ENCODE measurements at regions not wholly inside any gene's neighbourhood (a gene's known extent, or its start where the extent isn't known, plus 50 kb on each side); places are given as distances from the start of the nearest gene placed in this dataset.

DNA sequence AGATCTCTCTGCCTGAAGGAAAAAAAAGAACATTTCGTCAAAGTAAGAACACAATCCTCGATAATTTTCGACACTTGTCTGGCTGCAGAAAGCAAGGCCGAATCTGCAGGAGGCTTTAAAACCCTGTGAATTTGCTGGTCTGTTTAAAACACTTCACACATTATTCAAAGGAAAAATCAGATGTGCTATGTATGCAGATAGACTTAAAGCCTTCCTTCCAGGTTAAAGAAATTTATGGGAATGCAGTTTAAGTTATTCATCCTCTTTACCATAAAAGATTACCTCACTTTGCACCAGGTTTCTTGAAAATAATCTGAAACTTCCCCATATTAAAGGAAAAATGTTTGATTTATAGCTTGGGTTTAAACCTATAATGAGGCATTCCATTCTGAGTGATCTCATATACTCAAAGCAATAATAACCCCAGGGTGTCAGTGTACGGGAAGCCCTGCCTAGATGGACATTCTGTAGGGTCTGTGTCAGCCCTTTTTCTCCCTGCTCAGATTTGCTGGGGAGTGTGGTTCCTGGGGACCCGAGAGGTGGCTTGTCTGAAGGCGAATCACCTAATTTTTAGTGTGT, 323.5 kb upstream of the SLC24A2 start:
- TF ChIP-seq, protein P1, sequence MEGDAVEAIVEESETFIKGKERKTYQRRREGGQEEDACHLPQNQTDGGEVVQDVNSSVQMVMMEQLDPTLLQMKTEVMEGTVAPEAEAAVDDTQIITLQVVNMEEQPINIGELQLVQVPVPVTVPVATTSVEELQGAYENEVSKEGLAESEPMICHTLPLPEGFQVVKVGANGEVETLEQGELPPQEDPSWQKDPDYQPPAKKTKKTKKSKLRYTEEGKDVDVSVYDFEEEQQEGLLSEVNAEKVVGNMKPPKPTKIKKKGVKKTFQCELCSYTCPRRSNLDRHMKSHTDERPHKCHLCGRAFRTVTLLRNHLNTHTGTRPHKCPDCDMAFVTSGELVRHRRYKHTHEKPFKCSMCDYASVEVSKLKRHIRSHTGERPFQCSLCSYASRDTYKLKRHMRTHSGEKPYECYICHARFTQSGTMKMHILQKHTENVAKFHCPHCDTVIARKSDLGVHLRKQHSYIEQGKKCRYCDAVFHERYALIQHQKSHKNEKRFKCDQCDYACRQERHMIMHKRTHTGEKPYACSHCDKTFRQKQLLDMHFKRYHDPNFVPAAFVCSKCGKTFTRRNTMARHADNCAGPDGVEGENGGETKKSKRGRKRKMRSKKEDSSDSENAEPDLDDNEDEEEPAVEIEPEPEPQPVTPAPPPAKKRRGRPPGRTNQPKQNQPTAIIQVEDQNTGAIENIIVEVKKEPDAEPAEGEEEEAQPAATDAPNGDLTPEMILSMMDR (IDR thresholded peaks at IDR 0.05), result no peak
- Mint-ChIP-seq H3K27ac (ENCODE audit: unreplicated experiment) (no peak overlapping the region), H3K36me3 (ENCODE audit: unreplicated experiment) (no peaks in the 10 kb centered on the region), H3K4me1 (ENCODE audit: unreplicated experiment) (peaks cover 6% of the 10 kb centered on the region), H3K27me3 (ENCODE audit: unreplicated experiment) (no peaks in the 10 kb centered on the region), H3K4me3 (ENCODE audit: unreplicated experiment) (no peak overlapping the region), H3K9me3 (ENCODE audit: unreplicated experiment) (peaks cover 9% of the 10 kb centered on the region)
- DNase-seq (ENCODE audit: extremely low spot score, unreplicated experiment), result no peak

DNA sequence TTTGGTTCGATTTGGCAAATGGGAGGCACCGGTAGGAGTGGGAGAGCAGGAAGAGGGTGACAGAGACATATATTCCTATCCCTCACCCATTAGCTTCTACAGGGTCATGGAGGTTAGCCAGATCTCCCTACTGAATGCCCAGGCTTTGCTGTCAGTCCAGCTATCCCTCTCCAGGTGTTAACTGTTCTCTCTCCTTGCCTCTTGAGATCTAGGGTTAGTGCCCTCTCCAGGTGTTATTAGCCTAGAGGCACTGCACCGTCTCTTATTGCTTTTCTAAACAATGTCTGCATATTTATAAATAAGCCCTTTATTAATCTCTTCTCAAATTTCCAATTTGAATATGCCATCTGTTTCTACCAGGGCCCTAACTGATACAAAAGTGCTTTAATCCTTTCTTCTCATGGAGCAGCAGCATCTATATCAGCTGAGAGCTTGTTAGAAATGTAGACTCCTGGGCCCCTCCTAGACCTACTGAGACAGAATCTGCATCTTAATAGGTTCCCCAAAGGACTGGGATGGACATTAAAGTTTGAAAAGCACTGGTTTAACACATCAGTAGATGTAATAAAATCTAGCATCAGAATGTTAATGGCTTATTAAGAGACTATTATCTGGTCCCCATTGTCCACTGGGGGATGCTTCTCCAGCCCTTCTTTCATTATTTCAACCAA, 322.5 kb upstream of the SLC24A2 start:
- no peak for DNase-seq (ENCODE audit: extremely low spot score, unreplicated experiment)
- H3K27me3 Mint-ChIP-seq (ENCODE audit: unreplicated experiment), result no peaks in the 10 kb centered on the region
- no peak overlapping the region for H3K4me3 Mint-ChIP-seq (ENCODE audit: unreplicated experiment)
- H3K9me3 Mint-ChIP-seq (ENCODE audit: unreplicated experiment), result peaks cover 9% of the 10 kb centered on the region
- TF ChIP-seq, protein P1 (IDR thresholded peaks at IDR 0.05), result no peak
- peaks cover 6% of the 10 kb centered on the region for H3K4me1 Mint-ChIP-seq (ENCODE audit: unreplicated experiment)
- no peak overlapping the region for H3K27ac Mint-ChIP-seq (ENCODE audit: unreplicated experiment)
- no peaks in the 10 kb centered on the region for H3K36me3 Mint-ChIP-seq (ENCODE audit: unreplicated experiment)

DNA sequence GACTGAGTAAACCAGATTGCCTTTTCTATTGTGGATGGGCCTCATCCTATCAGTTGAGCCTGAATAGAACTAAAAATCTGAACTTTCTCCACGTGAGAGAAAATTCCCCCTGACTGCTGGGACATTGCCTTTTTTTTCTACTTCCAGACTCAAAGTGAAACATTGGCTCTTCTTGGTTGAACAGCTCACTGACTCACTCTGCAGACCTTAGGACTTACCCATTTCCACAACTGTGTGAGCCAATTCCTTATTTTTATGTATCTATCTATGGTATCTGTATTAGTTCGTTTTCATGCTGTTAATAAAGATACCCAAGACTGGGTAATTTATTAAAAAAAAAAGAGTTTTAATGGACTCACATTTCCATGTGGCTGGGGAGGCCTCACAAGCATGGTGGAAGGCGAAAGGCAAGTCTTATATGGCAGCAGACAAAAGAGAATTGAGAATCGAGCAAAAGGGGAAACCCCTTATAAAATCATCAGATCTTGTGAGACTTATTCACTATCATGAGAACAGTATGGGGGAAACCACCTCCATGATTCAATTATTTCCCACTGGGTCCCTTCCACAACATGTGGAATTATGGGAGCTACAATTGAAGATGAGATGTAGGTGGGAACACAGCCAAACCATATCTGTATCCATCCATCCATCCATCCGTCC, 306.7 kb upstream of the SLC24A2 start:
- no peaks in the 10 kb centered on the region for H3K27me3 Mint-ChIP-seq (ENCODE audit: unreplicated experiment)
- H3K4me1 Mint-ChIP-seq (ENCODE audit: unreplicated experiment), result no peaks in the 10 kb centered on the region
- no peaks in the 10 kb centered on the region for H3K36me3 Mint-ChIP-seq (ENCODE audit: unreplicated experiment)
- TF ChIP-seq, protein P1 (IDR thresholded peaks at IDR 0.05), result no peak
- DNase-seq (ENCODE audit: extremely low spot score, unreplicated experiment), result no peak
- H3K4me3 Mint-ChIP-seq (ENCODE audit: unreplicated experiment), result no peak overlapping the region
- H3K9me3 Mint-ChIP-seq (ENCODE audit: unreplicated experiment), result peaks cover 5% of the 10 kb centered on the region
- H3K27ac Mint-ChIP-seq (ENCODE audit: unreplicated experiment), result no peak overlapping the region

DNA sequence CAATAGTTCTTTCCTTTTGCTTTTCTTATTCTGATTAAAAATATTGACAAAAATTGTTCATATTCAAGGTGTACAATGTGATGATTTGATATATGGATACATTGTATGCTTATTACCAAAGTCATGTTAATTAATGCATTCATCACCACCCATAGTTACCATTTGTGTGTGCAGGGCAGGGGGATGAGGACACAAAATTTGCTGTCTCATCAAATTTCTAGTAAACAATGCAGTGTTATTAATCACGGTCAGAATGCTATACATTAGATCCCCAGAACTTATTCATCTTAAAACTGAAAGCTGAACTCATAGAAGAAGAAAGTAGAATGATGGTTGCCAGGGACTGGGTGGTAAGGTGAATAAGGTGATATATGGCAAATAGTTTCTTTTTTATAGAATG, 303.7 kb upstream of the SLC24A2 start:
- no peaks in the 10 kb centered on the region for H3K4me1 Mint-ChIP-seq (ENCODE audit: unreplicated experiment)
- no peaks in the 10 kb centered on the region for H3K27me3 Mint-ChIP-seq (ENCODE audit: unreplicated experiment)
- H3K4me3 Mint-ChIP-seq (ENCODE audit: unreplicated experiment), result no peak overlapping the region
- H3K27ac Mint-ChIP-seq (ENCODE audit: unreplicated experiment), result no peak overlapping the region
- peaks cover 6% of the 10 kb centered on the region for H3K9me3 Mint-ChIP-seq (ENCODE audit: unreplicated experiment)
- TF ChIP-seq, protein P1 (IDR thresholded peaks at IDR 0.05), result no peak
- no peak for DNase-seq (ENCODE audit: extremely low spot score, unreplicated experiment)
- no peaks in the 10 kb centered on the region for H3K36me3 Mint-ChIP-seq (ENCODE audit: unreplicated experiment)

DNA sequence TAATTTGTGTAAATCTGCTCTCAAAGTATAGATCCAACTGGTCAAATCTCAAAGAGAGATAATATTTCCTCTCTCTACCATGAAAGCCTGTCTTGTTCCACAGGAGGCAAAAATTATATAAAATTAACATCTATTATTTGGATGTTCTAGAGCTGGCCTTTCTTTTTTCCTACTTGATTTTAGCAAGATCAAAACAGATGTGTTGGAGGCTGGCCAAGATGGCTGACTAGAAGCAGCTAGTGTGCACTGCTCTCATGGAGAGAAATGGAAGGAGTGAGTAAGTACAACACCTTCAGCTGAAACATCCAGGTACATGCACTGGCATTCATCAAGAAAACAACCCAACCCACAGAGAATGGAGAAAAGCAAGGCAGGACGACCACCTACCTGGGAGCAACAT, 298.6 kb upstream of the SLC24A2 start:
- no peak overlapping the region for H3K27ac Mint-ChIP-seq (ENCODE audit: unreplicated experiment)
- TF ChIP-seq, protein P1 (IDR thresholded peaks at IDR 0.05), result no peak
- no peaks in the 10 kb centered on the region for H3K4me1 Mint-ChIP-seq (ENCODE audit: unreplicated experiment)
- H3K27me3 Mint-ChIP-seq (ENCODE audit: unreplicated experiment), result peaks cover 18% of the 10 kb centered on the region
- no peak for DNase-seq (ENCODE audit: extremely low spot score, unreplicated experiment)
- peaks cover 6% of the 10 kb centered on the region for H3K9me3 Mint-ChIP-seq (ENCODE audit: unreplicated experiment)
- H3K4me3 Mint-ChIP-seq (ENCODE audit: unreplicated experiment), result no peak overlapping the region
- no peaks in the 10 kb centered on the region for H3K36me3 Mint-ChIP-seq (ENCODE audit: unreplicated experiment)
